K562 (cell line): ENCODE measurements at regions not wholly inside any gene's neighbourhood (a gene's known extent, or its start where the extent isn't known, plus 50 kb on each side); places are given as distances from the start of the nearest gene placed in this dataset.

Experiments
- ATAC-seq: fragments of 200-7000 bp; cut with Tn5 transposase; 3 replicates; pipeline ENCODE4 v1.9.1; 2020; ENCODE audit warnings: moderate library complexity
- BruUV-seq: library from RNA; stranded (reverse); fragments of 400-500 nt; replicated peaks from 2 replicates; lab custom pipeline; 2021; lab: Mats Ljungman, UMichigan
- CTCF ChIA-PET: fragments of 300-600 bp; formaldehyde crosslinking; extraction: SDS; loops from one replicate; lab custom pipeline; 2021; ENCODE audit warnings: low intra/inter-chr PET ratio; lab: Yijun Ruan, JAX
- POLR2A ChIA-PET: fragments of 300-600, 350-650 bp; sonication (Branson Sonifier 250); formaldehyde crosslinking; extraction: SDS; loops from one replicate; lab custom pipeline; 2021; ENCODE audit warnings: antibody characterized with exemption, inconsistent platforms; lab: Yijun Ruan, JAX
- DNase-seq, 4 experiments: peaks; one replicate each; pipeline versions ENCODE4 v3.0.0 to v3.0.0-alpha.2; 2011 to 2018; ENCODE audit warnings: low spot score in 3 of 4, mixed read lengths in 3 of 4; ENCODE audit errors: extremely low read depth in 1 of 4
- FAIRE-seq: peaks from 2 replicates; lab custom pipeline; 2011; peaks lifted over from hg19 to GRCh38; lab: Jason Lieb, UNC
- H2AFZ ChIP-seq: 2 replicates; pipeline ENCODE4 v1.6.0; 2011; ENCODE audit warnings: low read depth, low read length, control low read depth, inconsistent platforms
- H3K27ac ChIP-seq: fragments of 200-600 bp; 3 replicates; pipeline ENCODE4 v1.8.0; 2011; ENCODE audit warnings: low read depth, mild to moderate bottlenecking, control low read depth, inconsistent platforms, low read length, moderate library complexity, mixed read lengths; ENCODE audit errors: extremely low read depth
- H3K27me3 ChIP-seq, 2 experiments: fragments of 300-600 bp in 1 of 2; 2 replicates in 1 of 2; 3 replicates in 1 of 2; pipeline versions ENCODE4 v1.6.0 to v1.8.0; 2011; ENCODE audit warnings: inconsistent platforms in 2 of 2, low read length in 2 of 2, mild to moderate bottlenecking in 1 of 2, mixed read lengths in 1 of 2, moderate library complexity in 1 of 2; ENCODE audit not compliant: control insufficient read depth in 2 of 2, insufficient read depth in 2 of 2
- H3K36me3 ChIP-seq: fragments of 300-600 bp; 3 replicates; pipeline ENCODE4 v1.8.0; 2011; ENCODE audit warnings: mild to moderate bottlenecking, low read length, inconsistent platforms; ENCODE audit not compliant: control insufficient read depth, insufficient read depth
- H3K4me1 ChIP-seq, 2 experiments: fragments of 200-600 bp in 1 of 2; replicated peaks in 1 of 2; 2 replicates in 1 of 2; 3 replicates in 1 of 2; pipeline versions ENCODE4 v1.5.1 to v1.8.0; 2011; ENCODE audit warnings: inconsistent platforms in 2 of 2, low read length in 2 of 2, mild to moderate bottlenecking in 1 of 2, mixed read lengths in 1 of 2, moderate library complexity in 1 of 2; ENCODE audit not compliant: control insufficient read depth in 2 of 2, insufficient read depth in 2 of 2
- H3K4me2 ChIP-seq: 2 replicates; pipeline ENCODE4 v1.6.1; 2011; ENCODE audit warnings: low read length, control low read depth, inconsistent platforms, mixed read lengths; ENCODE audit not compliant: insufficient read depth
- H3K4me3 ChIP-seq: fragments of 200-600 bp; sonication (generic), shearing (Covaris generic); 2 replicates; pipeline ENCODE4 v1.5.1; 2016; ENCODE audit warnings: control low read depth, inconsistent platforms
- H3K79me2 ChIP-seq: fragments of 200-600 bp; 3 replicates; pipeline ENCODE4 v1.8.0; 2011; ENCODE audit warnings: low read length, inconsistent platforms; ENCODE audit not compliant: control insufficient read depth, insufficient read depth
- H3K9ac ChIP-seq, 2 experiments: 2 replicates each; pipeline versions ENCODE4 v1.6.0 to v1.6.1; 2011; ENCODE audit warnings: low read depth in 2 of 2, low read length in 2 of 2, control low read depth in 1 of 2, inconsistent platforms in 1 of 2, mild to moderate bottlenecking in 1 of 2, mixed read lengths in 1 of 2; ENCODE audit not compliant: insufficient read depth in 1 of 2
- H3K9me1 ChIP-seq: one replicate; pipeline ENCODE4 v1.6.0; 2011; ENCODE audit warnings: inconsistent platforms, mild to moderate bottlenecking, low read length, moderate library complexity; ENCODE audit not compliant: control insufficient read depth, insufficient read depth
- H3K9me3 ChIP-seq: replicated peaks from 2 replicates; pipeline ENCODE4 v1.5.1; 2011; ENCODE audit warnings: low read depth, low read length, inconsistent platforms; ENCODE audit not compliant: control insufficient read depth, insufficient read depth
- H4K20me1 ChIP-seq: replicated peaks from 2 replicates; pipeline ENCODE4 v1.6.1; 2011; ENCODE audit warnings: low read length, inconsistent platforms, mixed read lengths; ENCODE audit not compliant: control insufficient read depth, insufficient read depth
- CBX8 ChIP-seq: fragments of 200-600 bp; sonication (generic); IDR thresholded peaks from 2 replicates; pipeline ENCODE4 v1.6.1; 2012; ENCODE audit warnings: borderline replicate concordance, mixed run types, low read depth, mild to moderate bottlenecking, moderate library complexity, mixed read lengths, low read length, control low read depth, inconsistent platforms; ENCODE audit not compliant: poor library complexity, severe bottlenecking; ENCODE audit errors: extremely low read depth
- DNMT1 ChIP-seq: fragments of 450-650 bp; IDR thresholded peaks from 2 replicates; pipeline ENCODE4 v1.6.1; 2016; ENCODE audit warnings: antibody characterized with exemption, mild to moderate bottlenecking
- DPF2 ChIP-seq: fragments of 450-650 bp; IDR thresholded peaks from 2 replicates; pipeline ENCODE4 v1.6.1; 2016
- FOXA1 ChIP-seq: fragments of 450-650 bp; IDR thresholded peaks from 2 replicates; pipeline ENCODE4 v1.6.1; 2016; ENCODE audit warnings: mild to moderate bottlenecking, borderline replicate concordance
- GATA2 ChIP-seq: sonication (generic); formaldehyde crosslinking; IDR thresholded peaks from 2 replicates; pipeline ENCODE4 v1.4.0; 2020; ENCODE audit warnings: mild to moderate bottlenecking, missing genetic modification reagents
- NEUROD1 ChIP-seq: fragments of 150-350 bp; IDR thresholded peaks from 2 replicates; pipeline ENCODE4 v1.6.1; 2014; ENCODE audit warnings: borderline replicate concordance, low read length, low read depth; ENCODE audit not compliant: partially characterized antibody
- PHF20 ChIP-seq: fragments of 450-650 bp; IDR thresholded peaks from 2 replicates; pipeline ENCODE4 v1.6.1; 2018; ENCODE audit not compliant: partially characterized antibody
- POLR2G ChIP-seq: fragments of 200-400 bp; formaldehyde crosslinking; IDR thresholded peaks from 2 replicates; pipeline ENCODE4 v1.6.1; 2017; ENCODE audit warnings: low read depth, mild to moderate bottlenecking, antibody characterized with exemption, low read length, moderate library complexity
- POLR3A ChIP-seq: IDR thresholded peaks from 2 replicates; pipeline ENCODE4 v1.6.1; 2011; ENCODE audit warnings: borderline replicate concordance, mild to moderate bottlenecking, moderate library complexity; ENCODE audit not compliant: insufficient read length, insufficient read depth; ENCODE audit errors: extremely low read depth
- TBL1XR1 ChIP-seq, 2 experiments: IDR thresholded peaks; 2 replicates each; pipeline ENCODE4 v1.6.1; 2012; ENCODE audit warnings: improper control_type of control experiment in 2 of 2, low read length in 2 of 2, mild to moderate bottlenecking in 1 of 2
- ZNF232 ChIP-seq: sonication (generic); formaldehyde crosslinking; IDR thresholded peaks from 2 replicates; pipeline ENCODE4 v1.8.0; 2022; ENCODE audit warnings: mild to moderate bottlenecking, missing genetic modification reagents
- ZNF57 ChIP-seq: fragments of 450-650 bp; formaldehyde crosslinking; IDR thresholded peaks from 2 replicates; pipeline ENCODE4 v1.4.0; 2020; ENCODE audit warnings: mild to moderate bottlenecking, moderate library complexity
- ZNF584 ChIP-seq: fragments of 200-800 bp; sonication (Bioruptor generic); IDR thresholded peaks from 2 replicates; pipeline ENCODE4 v1.6.1; 2016; ENCODE audit warnings: low read depth, mild to moderate bottlenecking, missing genetic modification characterization, missing compliant biosample characterization
- ZNF639 ChIP-seq, 2 experiments: fragments of 200-800 bp in 1 of 2; sonication (Bioruptor generic) in 1 of 2; sonication (generic) in 1 of 2; formaldehyde crosslinking in 1 of 2; IDR thresholded peaks in 1 of 2; conservative IDR thresholded peaks in 1 of 2; 2 replicates each; pipeline versions ENCODE4 v1.5.0 to v1.6.1; 2016 to 2020; ENCODE audit warnings: missing compliant biosample characterization in 1 of 2, missing genetic modification characterization in 1 of 2, missing genetic modification reagents in 1 of 2
- ZNF79 ChIP-seq: fragments of 250-450 bp; sonication (Bioruptor Pico); IDR thresholded peaks from 2 replicates; pipeline ENCODE4 v1.4.0; 2020; ENCODE audit warnings: low read depth, mild to moderate bottlenecking, moderate library complexity
- in situ Hi-C: fragments of 300-500 bp; cut with MboI; formaldehyde crosslinking; loops from 4 replicates; pipeline ENCODE4 v1.15.0; 2018; ENCODE audit warnings: inconsistent platforms, mixed read lengths
- intact Hi-C: fragments of 100-400 bp; cut with micrococcal nuclease; formaldehyde crosslinking; loops from 2 replicates; pipeline ENCODE4 v1.14.2; 2022
- TF ChIP-seq, protein P1 (sequence below): fragments of 250-450 bp; sonication (Bioruptor Pico); IDR thresholded peaks from 2 replicates; pipeline ENCODE4 v1.5.1; 2021; ENCODE audit warnings: mild to moderate bottlenecking
- TF ChIP-seq, protein P2 (sequence below), 2 experiments: IDR thresholded peaks; 2 replicates each; pipeline ENCODE4 v1.6.1; 2012; ENCODE audit warnings: improper control_type of control experiment in 2 of 2, low read depth in 2 of 2, low read length in 2 of 2, borderline replicate concordance in 1 of 2

- Histone ChIP-seq H3K4me3 (no peak overlapping the region), H4K20me1 (no peaks in the 10 kb centered on the region), H3K27me3 (no peaks in the 10 kb centered on the region), H3K4me1 (no peaks in the 10 kb centered on the region), H2AFZ (no peak overlapping the region), H3K9me3 (no peaks in the 10 kb centered on the region), H3K9ac (no peak overlapping the region), H3K4me2 (no peak overlapping the region), H3K79me2 (no peaks in the 10 kb centered on the region), H3K9me1 (no peaks in the 10 kb centered on the region), H3K27ac (no peak overlapping the region), H3K36me3 (no peaks in the 10 kb centered on the region)
- in situ Hi-C loops (no loop called here), intact Hi-C loops (no loop called here)
- no peak for FAIRE-seq
- TF ChIP-seq NEUROD1 (no peak), DPF2 (no peak), ZNF232 (CRISPR knock-in tag) (no peak), ZNF79 (CRISPR knock-in tag) (no peak), CBX8 (no peak), ZNF584 (no peak), POLR2G (no peak), FOXA1 (no peak), POLR3A (no peak), ZNF57 (CRISPR knock-in tag) (no peak), GATA2 (CRISPR knock-in tag) (no peak), PHF20 (no peak), DNMT1 (no peak), TBL1XR1 (IDR thresholded peaks at IDR 0.05; ENCODE audit: low read length in 2 of 2) (no peak), ZNF639 (CRISPR knock-in tag; conservative IDR thresholded peaks at IDR 0.05 in 1 of 2, IDR thresholded peaks at IDR 0.05 in 1 of 2) (no peak)
- TF ChIP-seq, protein P1, sequence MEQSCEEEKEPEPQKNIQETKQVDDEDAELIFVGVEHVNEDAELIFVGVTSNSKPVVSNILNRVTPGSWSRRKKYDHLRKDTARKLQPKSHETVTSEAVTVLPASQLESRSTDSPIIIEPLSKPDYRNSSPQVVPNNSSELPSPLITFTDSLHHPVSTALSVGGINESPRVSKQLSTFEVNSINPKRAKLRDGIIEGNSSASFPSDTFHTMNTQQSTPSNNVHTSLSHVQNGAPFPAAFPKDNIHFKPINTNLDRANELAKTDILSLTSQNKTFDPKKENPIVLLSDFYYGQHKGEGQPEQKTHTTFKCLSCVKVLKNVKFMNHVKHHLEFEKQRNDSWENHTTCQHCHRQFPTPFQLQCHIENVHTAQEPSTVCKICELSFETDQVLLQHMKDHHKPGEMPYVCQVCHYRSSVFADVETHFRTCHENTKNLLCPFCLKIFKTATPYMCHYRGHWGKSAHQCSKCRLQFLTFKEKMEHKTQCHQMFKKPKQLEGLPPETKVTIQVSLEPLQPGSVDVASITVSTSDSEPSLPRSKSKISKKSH (CRISPR knock-in tag), result no peak
- TF ChIP-seq, protein P2, sequence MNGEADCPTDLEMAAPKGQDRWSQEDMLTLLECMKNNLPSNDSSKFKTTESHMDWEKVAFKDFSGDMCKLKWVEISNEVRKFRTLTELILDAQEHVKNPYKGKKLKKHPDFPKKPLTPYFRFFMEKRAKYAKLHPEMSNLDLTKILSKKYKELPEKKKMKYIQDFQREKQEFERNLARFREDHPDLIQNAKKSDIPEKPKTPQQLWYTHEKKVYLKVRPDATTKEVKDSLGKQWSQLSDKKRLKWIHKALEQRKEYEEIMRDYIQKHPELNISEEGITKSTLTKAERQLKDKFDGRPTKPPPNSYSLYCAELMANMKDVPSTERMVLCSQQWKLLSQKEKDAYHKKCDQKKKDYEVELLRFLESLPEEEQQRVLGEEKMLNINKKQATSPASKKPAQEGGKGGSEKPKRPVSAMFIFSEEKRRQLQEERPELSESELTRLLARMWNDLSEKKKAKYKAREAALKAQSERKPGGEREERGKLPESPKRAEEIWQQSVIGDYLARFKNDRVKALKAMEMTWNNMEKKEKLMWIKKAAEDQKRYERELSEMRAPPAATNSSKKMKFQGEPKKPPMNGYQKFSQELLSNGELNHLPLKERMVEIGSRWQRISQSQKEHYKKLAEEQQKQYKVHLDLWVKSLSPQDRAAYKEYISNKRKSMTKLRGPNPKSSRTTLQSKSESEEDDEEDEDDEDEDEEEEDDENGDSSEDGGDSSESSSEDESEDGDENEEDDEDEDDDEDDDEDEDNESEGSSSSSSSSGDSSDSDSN (IDR thresholded peaks at IDR 0.05; ENCODE audit: borderline replicate concordance in 1 of 2, low read depth in 2 of 2, low read length in 2 of 2), result no peak
- no TSS peak for BruUV-seq
- no peak for DNase-seq
- ATAC-seq, result no peak
- ChIA-PET CTCF (no interaction called here), POLR2A (no interaction called here)
Observed at GRCh38 chr13:77999746-78000145, 81.1 kb upstream of the EDNRB start.
